OCI-LY1 (cell line): ENCODE measurements at regions not wholly inside any gene's neighbourhood (a gene's known extent, or its start where the extent isn't known, plus 50 kb on each side); places are given as distances from the start of the nearest gene placed in this dataset.

Experiments used
- H2AFZ ChIP-seq: fragments of 200-600 bp; sonication (generic), shearing (Covaris generic); 2 replicates; pipeline ENCODE4 v1.6.0; 2014; ENCODE audit warnings: antibody characterized with exemption, mild to moderate bottlenecking, low read length
- H3F3A ChIP-seq: fragments of 200-600 bp; sonication (generic), shearing (Covaris generic); 2 replicates; pipeline ENCODE4 v1.6.0; 2014; ENCODE audit warnings: mild to moderate bottlenecking, antibody characterized with exemption, low read length, moderate library complexity; ENCODE audit not compliant: insufficient read depth
- H3K27ac ChIP-seq: fragments of 200-600 bp; sonication (generic); 2 replicates; pipeline ENCODE4 v1.5.1; 2014; ENCODE audit warnings: low read length, mixed run types, mild to moderate bottlenecking, low read depth; ENCODE audit not compliant: poor library complexity, severe bottlenecking
- H3K27me3 ChIP-seq: fragments of 200-600 bp; sonication (generic); 2 replicates; pipeline ENCODE4 v1.6.0; 2014; ENCODE audit warnings: antibody characterized with exemption, mild to moderate bottlenecking, low read length, moderate library complexity; ENCODE audit not compliant: insufficient read depth
- H3K36me3 ChIP-seq: fragments of 200-600 bp; sonication (generic); 2 replicates; pipeline ENCODE4 v1.6.1; 2014; ENCODE audit warnings: mild to moderate bottlenecking, antibody characterized with exemption, low read length, moderate library complexity, mixed read lengths; ENCODE audit not compliant: insufficient read depth
- H3K4me1 ChIP-seq: fragments of 200-600 bp; sonication (generic); 2 replicates; pipeline ENCODE4 v1.5.1; 2014; ENCODE audit warnings: mild to moderate bottlenecking, low read length, moderate library complexity; ENCODE audit not compliant: insufficient read depth, severe bottlenecking
- H3K4me2 ChIP-seq: fragments of 200-600 bp; sonication (generic), shearing (Covaris generic); 2 replicates; pipeline ENCODE4 v1.6.1; 2014; ENCODE audit warnings: low read length
- H3K4me3 ChIP-seq: fragments of 200-600 bp; sonication (generic); 2 replicates; pipeline ENCODE4 v1.5.1; 2014; ENCODE audit warnings: low read length, low read depth, mild to moderate bottlenecking, mixed read lengths; ENCODE audit not compliant: poor library complexity, severe bottlenecking
- H3K79me2 ChIP-seq: fragments of 200-600 bp; shearing (Covaris generic); 2 replicates; pipeline ENCODE4 v1.6.1; 2016; ENCODE audit warnings: mixed run types, low read length, mixed read lengths; ENCODE audit not compliant: insufficient read depth
- H3K9ac ChIP-seq: fragments of 200-600 bp; sonication (generic), shearing (Covaris generic); 2 replicates; pipeline ENCODE4 v1.6.1; 2014; ENCODE audit warnings: mild to moderate bottlenecking, low read length, mixed read lengths
- H3K9me2 ChIP-seq: fragments of 200-600 bp; sonication (generic), shearing (Covaris generic); 2 replicates; pipeline ENCODE4 v1.6.1; 2014; ENCODE audit warnings: low read depth, mild to moderate bottlenecking, low read length, mixed read lengths
- H3K9me3 ChIP-seq: fragments of 200-600 bp; shearing (Covaris generic); 2 replicates; pipeline ENCODE4 v1.6.1; 2014; ENCODE audit warnings: low read length, mixed read lengths
- H4K20me1 ChIP-seq: fragments of 200-600 bp; sonication (generic), shearing (Covaris generic); 2 replicates; pipeline ENCODE4 v1.6.0; 2016; ENCODE audit warnings: mild to moderate bottlenecking, low read length; ENCODE audit not compliant: insufficient read depth
- CTCF ChIP-seq: fragments of 200-600 bp; sonication (generic), shearing (Covaris generic); IDR thresholded peaks from 2 replicates; pipeline ENCODE4 v1.5.1; 2017; ENCODE audit warnings: mild to moderate bottlenecking, antibody characterized with exemption, low read length, moderate library complexity, mixed read lengths
- EZH2 ChIP-seq: fragments of 200-600 bp; sonication (generic), shearing (Covaris generic); IDR thresholded peaks from 2 replicates; pipeline ENCODE4 v1.8.0; 2017; ENCODE audit warnings: borderline replicate concordance, mixed run types, mild to moderate bottlenecking, antibody characterized with exemption, low read length, moderate library complexity, mixed read lengths

GRCh38 chr18:78833833-78834232, 145.8 kb upstream of the SALL3 start:
- no peaks in the 10 kb centered on the region for H3K4me1 ChIP-seq
- H4K20me1 ChIP-seq = no peaks in the 10 kb centered on the region
- H3K79me2 ChIP-seq = no peaks in the 10 kb centered on the region
- H3K9me3 ChIP-seq = no peaks in the 10 kb centered on the region
- H3K36me3 ChIP-seq = no peaks in the 10 kb centered on the region
- H3K27ac ChIP-seq = no peak overlapping the region
- H3K9me2 ChIP-seq = no peaks in the 10 kb centered on the region
- no peak overlapping the region for H3K4me3 ChIP-seq
- TF ChIP-seq EZH2 (no peak), CTCF (no peak)
- no peak overlapping the region for H3K4me2 ChIP-seq
- no peaks in the 10 kb centered on the region for H3K27me3 ChIP-seq
- H2AFZ ChIP-seq = no peak overlapping the region
- no peaks in the 10 kb centered on the region for H3F3A ChIP-seq
- H3K9ac ChIP-seq = no peak overlapping the region

GRCh38 chr18:78836838-78837237, 142.8 kb upstream of the SALL3 start:
- no peaks in the 10 kb centered on the region for H3K79me2 ChIP-seq
- no peaks in the 10 kb centered on the region for H3K27me3 ChIP-seq
- TF ChIP-seq EZH2 (no peak), CTCF (no peak)
- no peak overlapping the region for H2AFZ ChIP-seq
- no peak overlapping the region for H3K4me2 ChIP-seq
- H3K9ac ChIP-seq = no peak overlapping the region
- no peaks in the 10 kb centered on the region for H4K20me1 ChIP-seq
- no peaks in the 10 kb centered on the region for H3K4me1 ChIP-seq
- no peaks in the 10 kb centered on the region for H3K9me2 ChIP-seq
- no peaks in the 10 kb centered on the region for H3K36me3 ChIP-seq
- H3F3A ChIP-seq = no peaks in the 10 kb centered on the region
- H3K9me3 ChIP-seq = no peaks in the 10 kb centered on the region
- H3K27ac ChIP-seq = no peak overlapping the region
- H3K4me3 ChIP-seq = no peak overlapping the region

GRCh38 chr18:78837754-78838153, 141.9 kb upstream of the SALL3 start:
- Histone ChIP-seq H3K4me1 (no peaks in the 10 kb centered on the region), H3F3A (no peaks in the 10 kb centered on the region), H3K36me3 (no peaks in the 10 kb centered on the region), H4K20me1 (no peaks in the 10 kb centered on the region), H3K27me3 (no peaks in the 10 kb centered on the region), H3K79me2 (no peaks in the 10 kb centered on the region), H3K27ac (no peak overlapping the region), H3K9ac (no peak overlapping the region), H2AFZ (no peak overlapping the region), H3K4me3 (no peak overlapping the region), H3K9me2 (no peaks in the 10 kb centered on the region), H3K9me3 (no peaks in the 10 kb centered on the region), H3K4me2 (no peak overlapping the region)
- TF ChIP-seq EZH2 = no peak

GRCh38 chr18:78838183-78838582, 141.4 kb upstream of the SALL3 start:
- no peaks in the 10 kb centered on the region for H3F3A ChIP-seq
- no peak overlapping the region for H3K27ac ChIP-seq
- H3K79me2 ChIP-seq = no peaks in the 10 kb centered on the region
- no peaks in the 10 kb centered on the region for H3K9me2 ChIP-seq
- TF ChIP-seq CTCF (no peak), EZH2 (no peak)
- H4K20me1 ChIP-seq = no peaks in the 10 kb centered on the region
- no peaks in the 10 kb centered on the region for H3K27me3 ChIP-seq
- no peak overlapping the region for H2AFZ ChIP-seq
- no peaks in the 10 kb centered on the region for H3K9me3 ChIP-seq
- H3K9ac ChIP-seq = no peak overlapping the region
- H3K36me3 ChIP-seq = no peaks in the 10 kb centered on the region
- no peak overlapping the region for H3K4me2 ChIP-seq
- H3K4me3 ChIP-seq = no peak overlapping the region
- H3K4me1 ChIP-seq = no peaks in the 10 kb centered on the region
